ENCODE measurements at regions not wholly inside any gene's neighbourhood (a gene's known extent, or its start where the extent isn't known, plus 50 kb on each side); places are given as distances from the start of the nearest gene placed in this dataset.
A peak's percentile ranks its signal among the peaks of the same experiment; 100 is the strongest.

GRCh38 chr1:221263831-221264767 is 384.9 kb downstream of the HLX start:
- Histone ChIP-seq H3K27ac (peak overlapping the region; percentile 30 to 62 (median 45)), H3K4me1 (peaks cover 4 to 10% of the 10 kb centered on the region in 2 donors), H3K27me3 (no peaks in the 10 kb centered on the region), H3K9me3 (no peaks in the 10 kb centered on the region), H3K4me3 (no peak overlapping the region), H3K36me3 (no peaks in the 10 kb centered on the region)
- ATAC-seq (peak; percentile 73 to 80), DNase-seq (peak; percentile 18 to 34)
- TF ChIP-seq POLR2A (IDR thresholded peaks at IDR 0.05) (no peak), CTCF (IDR thresholded peaks at IDR 0.05 in 4 of 5, conservative IDR thresholded peaks at IDR 0.05 in 1 of 5) (peak; percentile 12 to 58 (median 52))
- in situ Hi-C loops (cut with MboI; ENCODE audit: low sequenced_read_pairs in 4 of 4) (loop anchor here (10.0 to 25.0 kb wide), 3 partner anchors 171 to 1191 kb away; no protein-coding TSS in a partner anchor), intact Hi-C loops (cut with DNase I; ENCODE audit: low total_unique reads) (loop anchor here (2.0 to 5.0 kb wide), 2 partner anchors 173 to 1191 kb away; no protein-coding TSS in a partner anchor)

- Histone ChIP-seq H3K27ac (peak overlapping the region; percentile 30 to 62 (median 45)), H3K4me3 (no peak overlapping the region), H3K4me1 (peaks cover 4 to 10% of the 10 kb centered on the region in 2 donors), H3K9me3 (no peaks in the 10 kb centered on the region), H3K36me3 (no peaks in the 10 kb centered on the region), H3K27me3 (no peaks in the 10 kb centered on the region)
- TF ChIP-seq POLR2A (IDR thresholded peaks at IDR 0.05) (no peak), CTCF (IDR thresholded peaks at IDR 0.05 in 4 of 5, conservative IDR thresholded peaks at IDR 0.05 in 1 of 5) (no peak)
- DNase-seq (no peak), ATAC-seq (peak; percentile 60 to 62)
- in situ Hi-C loops (cut with MboI; ENCODE audit: low sequenced_read_pairs in 4 of 4), result loop anchor here (10.0 to 25.0 kb wide), 3 partner anchors 170 to 1190 kb away; no protein-coding TSS in a partner anchor
- intact Hi-C loops (cut with DNase I; ENCODE audit: low total_unique reads), result loop anchor here (2.0 to 5.0 kb wide), 2 partner anchors 172 to 1190 kb away; no protein-coding TSS in a partner anchor
These were observed 385.6 kb downstream of the HLX start for GRCh38 chr1:221264848-221265247.

DNA sequence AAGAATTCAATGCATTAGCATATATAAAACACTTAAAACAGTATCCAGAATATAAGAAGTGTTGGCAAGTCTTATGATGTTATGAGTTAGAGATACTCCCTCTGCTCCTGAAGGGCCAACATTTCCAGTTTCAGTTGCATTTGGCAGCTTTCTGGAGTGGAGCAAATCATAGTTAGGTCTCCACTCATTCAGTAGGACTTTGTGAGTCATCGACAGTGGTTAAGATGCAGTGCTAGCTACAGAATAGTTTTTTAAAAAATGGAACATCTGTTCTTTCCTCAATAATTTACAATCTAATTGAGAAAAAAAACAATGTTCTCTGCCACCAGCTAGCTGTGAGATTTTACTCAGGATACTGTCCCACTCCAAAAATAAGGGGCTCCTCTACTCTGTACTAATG is 389.1 kb downstream of the HLX start:
- in situ Hi-C loops (cut with MboI; ENCODE audit: low sequenced_read_pairs in 4 of 4), result loop anchor here (10.0 to 25.0 kb wide), 3 partner anchors 167 to 1187 kb away; no protein-coding TSS in a partner anchor
- no peak for DNase-seq
- H3K4me1 ChIP-seq, result peaks cover 4 to 9% of the 10 kb centered on the region in 2 donors
- TF ChIP-seq CTCF (IDR thresholded peaks at IDR 0.05 in 4 of 5, conservative IDR thresholded peaks at IDR 0.05 in 1 of 5) (no peak), POLR2A (IDR thresholded peaks at IDR 0.05) (no peak)
- no peak overlapping the region for H3K27ac ChIP-seq
- H3K4me3 ChIP-seq, result no peak overlapping the region
- no peaks in the 10 kb centered on the region for H3K36me3 ChIP-seq
- intact Hi-C loops (cut with DNase I; ENCODE audit: low total_unique reads), result no loop called here
- peak in 1 of 2 donors; percentile 34 for ATAC-seq
- no peaks in the 10 kb centered on the region for H3K9me3 ChIP-seq
- H3K27me3 ChIP-seq, result no peaks in the 10 kb centered on the region

GRCh38 chr1:221271701-221272100 is 392.5 kb downstream of the HLX start:
- intact Hi-C loops (cut with DNase I; ENCODE audit: low total_unique reads) (no loop called here), in situ Hi-C loops (cut with MboI; ENCODE audit: low sequenced_read_pairs in 4 of 4) (loop anchor here in 1 of 4 donors (25.0 kb wide), 1 partner anchor 166 kb away; no protein-coding TSS in a partner anchor)
- DNase-seq, result no peak
- Histone ChIP-seq H3K9me3 (no peaks in the 10 kb centered on the region), H3K4me3 (no peak overlapping the region), H3K4me1 (no peaks in the 10 kb centered on the region), H3K27ac (no peak overlapping the region), H3K27me3 (no peaks in the 10 kb centered on the region), H3K36me3 (no peaks in the 10 kb centered on the region)
- TF ChIP-seq POLR2A (IDR thresholded peaks at IDR 0.05) (no peak), CTCF (IDR thresholded peaks at IDR 0.05 in 4 of 5, conservative IDR thresholded peaks at IDR 0.05 in 1 of 5) (no peak)
- ATAC-seq, result peak; percentile 72 to 89
